AG08395 (cell line): ENCODE measurements at regions not wholly inside any gene's neighbourhood (a gene's known extent, or its start where the extent isn't known, plus 50 kb on each side); places are given as distances from the start of the nearest gene placed in this dataset.
"Not testable (repeated sequence)": the region's sequence is repeated elsewhere in the genome, so short reads cannot be mapped to it uniquely, and the experiment has no call there.

Experiments
- DNase-seq: peaks from one replicate; pipeline ENCODE4 v3.0.0; 2012; ENCODE audit warnings: mixed read lengths, low spot score

DNA sequence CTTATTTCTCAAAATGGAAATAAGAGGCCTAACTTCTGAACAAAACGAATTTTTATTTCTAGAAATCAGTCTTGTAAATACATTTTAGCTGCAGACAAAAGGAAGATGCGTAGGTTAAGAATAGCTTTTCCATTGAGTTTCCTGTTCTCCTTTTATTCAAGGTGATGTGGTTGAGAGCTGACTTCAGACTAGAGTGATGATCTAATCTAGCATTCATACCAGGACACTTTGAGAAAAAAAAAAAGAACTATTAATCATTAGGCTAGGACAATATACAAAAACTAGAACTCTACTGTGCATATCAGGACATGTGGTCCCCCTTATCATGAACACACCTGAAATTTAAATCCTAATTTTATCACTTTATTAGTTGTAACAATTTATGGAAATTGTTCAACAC is 884.5 kb upstream of the EPHA5 start:
- no peak for DNase-seq

DNA sequence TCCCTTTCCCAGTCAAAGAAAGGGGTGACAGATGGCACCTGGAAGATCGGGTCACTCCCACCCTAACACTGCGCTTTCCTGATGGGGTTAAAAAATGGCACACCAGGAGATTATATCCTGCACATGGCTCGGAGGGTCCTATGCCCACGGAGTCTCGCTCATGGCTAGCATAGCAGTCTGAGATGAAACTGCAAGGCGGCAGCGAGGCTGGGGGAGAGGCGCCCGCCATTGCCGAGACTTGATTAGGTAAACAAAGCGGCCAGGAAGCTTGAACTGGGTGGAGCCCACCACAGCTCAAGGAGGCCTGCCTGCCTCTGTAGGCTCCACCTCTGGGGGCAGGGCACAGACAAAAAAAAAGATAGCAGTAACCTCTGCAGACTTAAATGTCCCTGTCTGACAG is 875.0 kb upstream of the EPHA5 start:
- not testable (repeated sequence) for DNase-seq

DNA sequence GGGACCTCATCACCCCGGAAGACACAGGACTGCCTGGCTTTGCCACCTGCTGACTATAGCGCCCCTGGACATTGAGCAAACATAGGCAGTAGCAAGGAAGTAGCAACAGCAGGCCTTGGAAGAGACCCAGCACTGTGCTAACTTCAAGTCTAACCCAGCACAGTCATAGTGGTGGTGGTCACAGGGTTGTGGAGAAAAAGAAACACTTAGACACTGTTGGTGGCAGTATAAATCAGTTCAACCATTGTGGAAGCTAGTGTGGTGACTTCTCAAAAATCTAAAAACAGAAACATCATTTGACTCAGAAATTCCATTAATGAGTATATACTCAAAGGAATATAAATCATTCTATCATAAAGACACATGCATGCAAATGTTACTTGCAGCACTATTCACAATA is 874.0 kb upstream of the EPHA5 start:
- no peak for DNase-seq

DNA sequence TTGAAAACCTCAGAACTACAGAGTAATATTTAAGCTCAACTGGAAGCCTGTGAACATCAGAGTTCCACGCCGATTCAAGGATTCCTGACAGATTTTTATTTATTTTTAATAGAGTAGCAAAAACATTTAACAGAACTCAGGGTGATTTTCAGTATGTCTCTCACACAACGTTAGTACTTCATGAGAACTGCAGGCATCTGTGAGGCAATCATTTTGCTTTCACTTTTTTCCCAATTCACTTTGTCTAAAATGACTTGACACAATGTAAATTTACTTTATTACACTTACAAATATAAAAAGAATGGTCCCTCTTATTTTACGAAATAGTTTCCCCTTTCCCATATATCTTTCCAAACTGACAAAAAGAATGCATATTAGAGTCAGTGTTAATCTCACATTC is 869.5 kb upstream of the EPHA5 start:
- DNase-seq: no peak

DNA sequence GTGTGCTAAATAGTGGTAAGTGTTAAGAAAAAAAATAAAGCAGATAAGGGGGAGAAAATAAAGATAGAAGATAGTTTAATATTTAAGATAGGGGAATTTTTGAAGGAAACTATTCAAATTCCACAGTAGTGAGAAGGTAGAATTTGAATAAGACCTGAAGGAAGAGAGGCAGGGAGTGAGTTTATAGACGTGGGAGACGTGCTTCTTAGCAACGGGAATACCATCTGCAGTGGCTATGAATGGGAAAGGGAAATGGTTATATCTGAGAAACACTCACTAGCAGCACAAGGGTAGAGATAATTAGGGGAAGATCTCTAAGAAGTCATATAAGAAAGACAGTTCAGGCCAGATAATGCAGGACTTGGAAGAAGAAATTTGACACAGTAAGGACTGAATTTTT is 854.5 kb upstream of the EPHA5 start:
- DNase-seq: no peak

DNA sequence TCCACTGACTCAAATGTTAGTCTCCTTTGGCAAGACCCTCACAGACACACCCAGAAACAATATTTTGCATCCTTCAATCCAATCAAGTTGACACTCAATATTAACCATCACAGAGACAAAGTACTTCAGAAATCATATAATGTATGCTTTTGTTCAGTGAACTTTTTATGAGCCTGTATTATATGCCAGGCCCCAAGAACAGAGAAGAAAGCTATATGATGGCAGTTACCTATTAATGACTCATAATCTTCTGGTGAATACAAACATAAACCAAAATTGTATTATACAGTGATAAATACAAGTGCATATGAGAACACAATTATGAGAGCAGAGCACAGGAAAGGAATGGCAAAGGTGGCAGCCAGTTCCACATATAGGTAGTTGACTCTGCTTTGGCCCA is 852.0 kb upstream of the EPHA5 start:
- no peak for DNase-seq

DNA sequence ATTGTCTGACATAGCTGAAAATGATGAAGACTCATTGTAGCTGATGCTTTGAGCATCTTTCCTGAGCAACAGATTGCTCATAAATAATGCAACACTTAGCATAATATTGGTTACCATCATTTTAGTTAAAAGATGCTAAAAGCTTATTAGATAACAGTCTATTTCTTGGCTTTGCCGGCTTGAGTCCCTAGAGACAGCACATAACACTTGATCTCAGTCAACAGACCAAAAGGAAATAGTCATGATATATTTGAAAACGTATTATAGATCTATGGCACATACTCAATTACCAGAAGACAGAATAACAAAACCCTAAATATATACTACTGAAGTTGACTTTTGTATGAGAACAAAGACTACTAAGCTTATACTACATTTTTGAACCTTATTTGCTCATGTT is 846.7 kb upstream of the EPHA5 start:
- no peak for DNase-seq

DNA sequence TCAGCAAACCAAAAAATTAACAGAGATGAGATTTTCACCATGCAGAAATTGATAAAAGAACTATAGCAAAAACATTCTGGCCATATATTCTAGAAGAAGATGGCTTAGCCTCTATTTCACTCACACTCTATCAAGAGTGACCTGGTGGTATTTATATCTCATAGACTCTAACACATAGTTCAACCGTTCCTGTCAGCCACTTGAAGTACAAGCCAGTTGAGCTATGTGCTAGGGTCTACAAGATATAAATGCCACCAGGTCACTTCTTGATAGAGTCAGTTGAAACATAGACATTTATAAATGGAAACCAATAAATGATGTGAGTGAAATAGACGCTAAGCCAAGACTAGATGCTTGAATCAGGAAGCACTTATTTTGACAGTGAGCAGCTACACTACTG is 836.7 kb upstream of the EPHA5 start:
- no peak for DNase-seq

DNA sequence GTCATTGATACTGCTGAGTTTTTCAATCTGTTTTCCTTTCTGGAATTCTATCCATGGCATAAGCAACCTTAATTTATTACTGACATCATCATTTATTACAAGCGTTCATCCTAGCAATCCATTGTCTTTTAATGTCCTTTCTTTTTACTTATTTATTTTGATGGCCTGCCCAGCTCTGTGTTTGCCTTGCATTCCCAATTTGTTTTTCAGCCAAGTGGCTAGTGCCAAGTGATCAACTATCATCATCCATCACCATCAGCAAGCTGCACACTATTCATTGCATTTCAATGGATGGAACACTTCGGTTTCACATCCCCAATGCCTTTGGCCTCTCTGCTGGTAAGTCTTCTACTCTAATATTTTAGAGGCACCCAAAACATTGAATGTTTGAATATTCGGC is 831.7 kb upstream of the EPHA5 start:
- DNase-seq: no peak

DNA sequence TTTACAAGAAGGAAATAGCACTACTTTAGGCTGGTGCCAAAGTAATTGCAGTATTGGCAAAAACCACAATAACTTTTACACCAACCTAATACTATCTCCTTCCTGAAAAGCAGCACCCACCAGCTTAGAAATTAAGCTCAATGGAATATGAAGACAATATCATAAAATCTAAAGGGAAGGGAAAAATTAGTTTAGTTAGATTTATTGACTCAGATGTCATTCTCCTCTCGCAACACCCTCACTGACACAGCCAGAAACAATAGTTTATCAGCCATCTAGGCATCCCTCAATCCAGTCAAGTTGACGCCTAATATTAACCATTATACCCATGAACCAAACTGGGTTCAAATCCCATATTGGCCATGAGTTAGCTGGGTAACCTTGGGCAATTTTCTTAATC is 820.4 kb upstream of the EPHA5 start:
- DNase-seq: no peak

DNA sequence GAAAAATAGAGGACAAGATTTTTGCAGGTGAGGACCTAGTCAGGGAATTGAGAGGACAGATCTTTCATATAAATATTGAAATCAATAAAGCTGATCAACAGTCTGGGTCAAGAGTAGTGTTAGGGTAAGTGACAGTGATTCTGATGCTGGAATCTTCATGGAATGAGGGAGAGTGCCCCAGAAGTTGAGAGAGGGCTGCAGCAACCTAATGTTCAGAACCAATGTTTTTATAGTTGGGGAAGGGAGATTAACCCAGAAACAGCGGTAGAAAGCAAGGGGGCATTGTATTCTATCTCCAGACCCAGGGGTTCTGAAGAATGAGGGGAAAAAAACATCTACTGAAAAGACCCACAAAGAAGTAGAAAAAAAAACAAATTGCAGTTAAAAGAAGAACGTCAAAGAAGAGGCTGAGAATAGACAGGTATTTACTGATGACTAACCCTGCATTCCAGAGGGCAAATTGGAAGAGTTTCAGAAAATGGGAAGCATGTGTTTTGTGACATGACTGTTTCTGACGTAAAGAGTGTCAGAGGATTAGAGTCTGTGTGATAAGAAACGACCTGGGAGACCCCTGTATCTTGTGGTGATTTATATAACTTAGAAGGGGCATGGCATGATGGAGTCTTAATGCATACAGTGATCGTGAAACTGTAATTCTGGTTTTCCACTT is 819.6 kb upstream of the EPHA5 start:
- DNase-seq: no peak

DNA sequence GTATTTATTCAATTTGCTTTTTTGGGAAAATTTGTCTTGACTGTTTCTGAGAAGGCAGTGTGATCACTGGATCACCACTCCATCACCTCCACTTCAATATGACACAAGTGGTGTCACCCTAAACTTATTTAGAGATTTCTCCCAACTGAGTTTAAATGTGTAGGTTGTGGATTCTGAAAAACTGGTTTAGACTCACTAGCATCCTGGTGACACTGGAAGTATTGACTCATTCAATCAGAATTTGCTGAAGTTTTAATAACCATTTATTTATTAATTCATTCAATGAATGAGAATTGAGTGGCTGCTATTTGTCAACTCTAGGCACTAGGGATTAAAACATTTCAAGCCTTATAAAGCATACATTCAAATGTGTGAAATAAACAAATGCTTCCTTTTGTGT is 819.1 kb upstream of the EPHA5 start:
- DNase-seq: no peak

DNA sequence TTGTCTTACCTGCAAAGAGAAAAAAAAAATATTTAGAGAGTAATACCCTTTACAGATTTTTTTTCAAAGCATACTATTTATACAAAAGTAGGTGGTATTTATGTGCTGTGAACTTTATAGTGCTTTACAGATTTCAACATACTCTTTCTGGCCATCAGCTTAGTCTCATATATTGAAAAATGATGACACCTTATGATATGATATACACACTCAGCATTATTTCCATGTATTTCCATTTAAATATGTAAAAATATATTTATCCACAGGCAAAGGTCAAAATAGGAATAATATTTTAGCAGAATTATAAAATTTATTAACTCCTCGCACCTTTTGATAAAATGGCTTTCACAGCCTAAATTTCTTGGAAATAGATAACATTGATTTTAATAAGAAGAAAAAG is 815.8 kb upstream of the EPHA5 start:
- no peak for DNase-seq

DNA sequence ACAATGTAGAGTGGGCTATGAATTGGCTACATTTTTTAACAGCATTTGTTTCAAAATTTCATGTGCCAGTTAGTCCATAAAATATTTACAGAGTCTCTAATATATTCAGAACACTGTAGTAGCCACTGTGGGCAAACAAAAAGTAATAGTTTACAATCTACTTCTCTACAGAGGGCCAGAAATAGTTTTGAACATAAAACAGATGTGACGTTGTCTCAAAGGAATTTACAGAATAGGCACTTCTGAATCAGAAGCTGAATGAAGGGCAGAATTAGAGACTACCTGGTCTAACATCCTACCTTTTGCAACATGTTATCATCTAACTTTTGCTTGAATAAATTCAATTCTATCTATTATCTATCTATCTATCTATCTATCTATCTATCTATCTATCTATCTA is 811.9 kb upstream of the EPHA5 start:
- no peak for DNase-seq

DNA sequence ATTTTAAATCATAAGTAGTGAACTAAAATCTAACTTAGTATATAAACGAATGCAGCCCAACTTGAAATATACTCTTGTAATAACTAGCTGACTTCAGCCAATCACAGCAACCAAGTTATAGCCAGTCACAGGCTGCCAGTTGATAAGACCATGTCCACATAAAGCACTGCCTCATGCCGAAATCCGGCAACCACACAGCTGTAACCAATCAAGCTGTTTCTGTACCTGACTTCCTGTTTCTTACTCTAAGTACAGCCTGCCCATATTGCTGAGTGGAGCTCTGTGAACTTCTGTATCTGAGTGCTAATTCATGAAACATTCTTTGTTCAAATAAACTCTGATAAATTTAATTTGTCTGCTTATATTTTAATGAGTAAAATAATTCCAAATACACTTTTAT is 805.3 kb upstream of the EPHA5 start:
- no peak for DNase-seq

DNA sequence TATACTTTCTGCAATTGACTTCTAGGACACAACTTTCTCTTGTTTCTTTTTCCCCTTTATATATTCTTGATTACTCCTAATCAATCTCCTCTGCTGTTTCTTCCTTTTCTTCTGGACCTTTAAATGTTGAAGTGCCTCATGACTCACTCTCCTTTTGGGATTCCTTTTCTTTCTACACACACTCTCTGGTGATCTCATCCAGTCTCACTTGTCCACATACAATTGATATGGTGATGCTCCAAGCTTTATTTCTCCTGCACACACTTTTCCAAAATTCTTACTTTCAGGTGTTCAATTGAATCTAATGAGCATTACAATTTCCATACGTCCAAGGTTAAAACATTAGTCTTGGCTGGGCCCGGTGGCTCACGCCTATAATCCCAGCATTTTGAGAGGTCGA is 794.8 kb upstream of the EPHA5 start:
- DNase-seq: no peak

DNA sequence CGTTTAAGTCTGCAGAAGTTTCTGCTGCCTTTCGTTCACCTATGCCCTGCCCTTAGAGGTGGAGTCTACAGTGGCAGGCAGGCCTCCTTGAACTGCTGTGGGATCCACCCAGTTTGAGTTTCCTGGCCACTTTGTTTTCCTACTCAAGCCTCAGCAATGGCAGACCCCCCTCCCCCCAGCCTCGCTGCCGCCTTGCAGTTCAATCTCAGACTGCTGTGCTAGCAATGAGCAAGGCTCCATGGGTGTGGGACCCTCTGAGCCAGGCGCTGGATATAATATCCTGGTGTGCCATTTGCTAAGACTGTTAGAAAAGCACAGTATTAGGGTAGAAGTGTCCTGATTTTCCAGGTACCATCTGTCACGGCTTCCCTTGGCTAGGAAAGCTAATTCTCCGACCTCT is 792.6 kb upstream of the EPHA5 start:
- DNase-seq: not testable (repeated sequence)

DNA sequence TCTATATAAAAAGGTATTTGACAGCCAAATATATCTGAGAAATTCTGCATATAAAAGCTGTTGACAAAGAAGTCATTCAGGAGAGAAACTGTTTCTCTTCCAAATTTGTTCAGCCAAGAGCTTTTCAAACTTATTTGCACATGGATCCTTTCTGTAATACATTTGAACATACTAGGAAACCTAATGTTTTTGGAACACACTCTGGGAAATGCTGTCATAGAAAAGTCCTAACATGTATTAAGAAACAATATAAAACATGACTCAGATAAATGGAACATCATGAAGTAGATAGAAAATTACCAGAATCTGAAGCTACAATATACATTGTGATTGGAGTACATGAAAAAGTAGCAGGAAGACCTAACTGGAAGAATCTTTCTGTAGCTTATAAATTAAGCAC is 781.5 kb upstream of the EPHA5 start:
- DNase-seq: no peak

DNA sequence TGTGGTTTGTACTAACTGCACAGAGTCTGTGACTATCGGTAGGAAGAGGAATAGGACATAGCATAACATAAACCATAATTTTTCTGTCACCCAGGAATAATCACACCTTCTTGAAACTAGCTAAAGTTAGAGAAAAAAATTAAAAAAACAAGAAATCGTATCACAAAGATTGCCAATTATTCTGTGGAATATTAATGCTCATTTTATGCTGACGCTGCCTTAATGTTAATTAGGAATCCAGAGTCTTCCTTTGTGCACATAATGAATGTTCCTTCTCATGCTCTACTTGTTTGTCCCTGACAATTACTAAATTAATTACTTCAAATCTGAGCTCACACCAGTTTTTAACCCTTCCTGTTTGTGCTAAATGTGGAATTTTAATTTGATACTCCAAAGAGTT is 772.7 kb upstream of the EPHA5 start:
- DNase-seq: no peak

DNA sequence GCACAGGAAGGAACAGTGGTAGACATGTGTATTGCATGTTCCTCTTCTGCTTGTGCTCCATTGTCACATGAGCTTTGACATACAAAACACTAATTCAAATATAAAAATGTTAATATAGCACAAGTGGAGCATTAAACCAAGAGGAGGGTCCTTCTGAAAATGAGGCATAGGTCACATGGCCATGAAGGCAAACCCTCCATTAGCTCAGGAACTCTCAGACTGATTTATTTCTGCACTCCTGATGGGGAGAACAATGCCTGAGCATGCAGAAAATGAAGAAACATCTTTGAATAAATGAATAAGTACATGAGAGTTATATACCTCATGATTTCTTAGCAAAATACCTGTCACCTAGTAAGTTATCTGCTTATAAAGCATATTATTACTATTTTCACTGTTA is 769.2 kb upstream of the EPHA5 start:
- no peak for DNase-seq

DNA sequence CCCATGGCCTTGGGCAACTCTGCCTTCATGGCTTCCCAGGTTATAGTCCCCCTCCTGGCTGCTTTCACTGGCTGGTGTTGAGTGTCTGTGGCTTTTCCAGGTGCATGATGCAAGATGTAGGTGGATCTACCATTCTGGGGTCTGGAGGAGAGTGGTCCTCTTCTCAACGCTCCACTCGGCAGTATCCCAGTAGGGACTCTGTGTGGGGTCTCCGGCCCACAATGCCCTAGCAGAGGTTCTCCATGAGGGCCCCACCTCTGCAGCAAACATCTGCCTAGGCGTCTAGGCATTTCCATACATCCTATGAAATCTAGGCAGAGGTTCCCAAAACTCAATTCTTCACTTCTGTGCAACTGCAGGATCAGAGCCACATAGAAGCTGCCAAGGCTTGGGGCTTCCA is 763.4 kb upstream of the EPHA5 start:
- no peak for DNase-seq

DNA sequence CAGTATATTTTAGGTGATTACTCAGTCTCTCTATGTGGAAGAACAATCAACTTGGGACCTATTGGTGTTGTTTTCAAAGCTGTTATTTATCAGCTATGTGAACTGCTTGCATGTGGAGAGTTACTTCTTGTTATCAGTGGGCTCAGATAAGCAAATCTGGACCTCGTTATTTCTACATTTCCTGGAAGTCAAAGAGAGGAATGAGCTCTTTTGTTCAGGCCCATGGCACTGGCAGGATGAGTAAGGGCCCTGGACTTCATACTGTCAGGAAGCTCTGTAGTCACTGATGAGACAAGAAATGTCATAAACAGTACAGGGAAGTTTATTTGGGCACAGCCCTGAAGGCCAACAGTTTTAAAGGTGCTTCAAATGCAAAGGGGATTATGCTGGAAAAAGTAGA is 760.6 kb upstream of the EPHA5 start:
- no peak for DNase-seq

DNA sequence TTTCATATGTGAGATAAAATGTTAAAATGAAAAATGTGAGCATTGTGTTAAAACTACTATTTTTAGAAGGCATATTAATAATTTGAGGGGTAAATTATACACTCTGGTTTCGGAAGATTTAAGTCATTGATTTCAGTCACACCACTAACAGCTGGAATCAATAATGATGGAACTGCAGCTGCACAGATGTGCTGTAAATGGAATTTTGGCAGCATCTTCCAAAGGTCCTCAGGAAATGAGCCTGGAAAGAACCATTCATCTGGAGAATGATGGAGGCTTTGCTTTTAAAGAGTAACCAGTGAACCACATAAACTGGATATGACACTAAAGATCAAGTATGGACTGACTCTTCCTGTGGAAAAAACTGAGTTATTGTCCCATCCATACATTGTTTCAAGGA is 759.0 kb upstream of the EPHA5 start:
- no peak for DNase-seq

DNA sequence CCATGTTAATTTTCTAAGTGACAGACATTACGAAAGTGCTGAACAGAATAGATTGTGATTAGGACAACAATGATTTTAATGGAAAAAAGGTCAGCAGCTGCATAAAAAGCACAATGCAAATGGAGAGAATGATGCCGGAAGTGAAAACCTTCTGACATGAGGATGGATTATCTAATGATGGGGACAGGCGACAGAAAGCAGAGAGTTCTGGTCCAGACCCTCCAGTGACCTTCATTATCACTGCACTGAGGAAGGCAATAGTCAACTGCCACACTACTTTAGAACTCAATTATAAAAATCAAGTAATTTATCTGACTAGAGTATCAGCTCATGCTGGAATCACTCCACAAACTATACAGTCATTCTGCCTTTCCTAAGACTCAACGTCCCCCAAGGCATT is 746.1 kb upstream of the EPHA5 start:
- DNase-seq: no peak

DNA sequence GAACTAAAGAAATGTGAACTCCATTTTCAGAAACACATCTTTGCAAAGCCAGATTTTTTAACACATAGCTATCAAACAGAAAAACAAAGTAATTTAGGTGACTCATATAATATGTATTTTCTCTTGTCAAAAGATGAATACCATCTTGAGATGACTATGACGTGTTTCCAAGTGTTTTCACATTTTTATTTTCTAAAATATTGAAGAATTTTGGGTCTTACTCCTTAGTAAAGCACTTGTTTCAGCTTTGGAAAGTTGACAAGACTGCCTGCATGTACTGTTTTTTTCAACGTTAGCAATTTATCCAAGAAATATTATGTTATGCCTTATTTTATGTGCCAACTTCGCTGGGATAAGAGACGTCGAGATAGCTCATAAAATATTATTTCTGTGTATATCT is 733.9 kb upstream of the EPHA5 start:
- no peak for DNase-seq
